IMR-90 (cell line): ENCODE measurements at regions not wholly inside any gene's neighbourhood (a gene's known extent, or its start where the extent isn't known, plus 50 kb on each side); places are given as distances from the start of the nearest gene placed in this dataset.

ENCODE experiments used
- ATAC-seq: fragments of 200-7000 bp; cut with Tn5 transposase; 2 replicates; pipeline ENCODE4 v1.9.1; 2020; ENCODE audit warnings: low read depth, mild to moderate bottlenecking, moderate library complexity
- BruUV-seq: library from RNA; stranded (reverse); fragments of 400-500 nt; replicated peaks from 2 replicates; lab custom pipeline; 2021; lab: Mats Ljungman, UMichigan
- CTCF ChIA-PET: fragments of 300-600 bp; formaldehyde crosslinking; extraction: SDS; loops from one replicate; lab custom pipeline; 2021; ENCODE audit warnings: antibody characterized with exemption; lab: Yijun Ruan, JAX
- POLR2A ChIA-PET: fragments of 300-600 bp; sonication (Branson Sonifier 250); formaldehyde crosslinking; loops from one replicate; lab custom pipeline; 2022; ENCODE audit warnings: antibody characterized with exemption; ENCODE audit not compliant: unreplicated experiment; lab: Charles Lee
- DNase-seq: peaks from one replicate; pipeline ENCODE4 v3.0.0; 2013
- H2AFZ ChIP-seq: replicated peaks from 2 replicates; pipeline ENCODE3; 2013; ENCODE audit warnings: low read length, mild to moderate bottlenecking; ENCODE audit not compliant: poor library complexity
- H2AK5ac ChIP-seq: 2 replicates; pipeline ENCODE4 v1.6.1; 2013; ENCODE audit warnings: low read depth, low read length, inconsistent platforms
- H2AK9ac ChIP-seq: replicated peaks from 2 replicates; pipeline ENCODE3; 2013; ENCODE audit warnings: mild to moderate bottlenecking, low read depth, low read length, moderate library complexity; ENCODE audit not compliant: poor library complexity
- H2BK120ac ChIP-seq: 2 replicates; pipeline ENCODE4 v1.6.1; 2013; ENCODE audit warnings: low read depth, low read length, inconsistent platforms
- H2BK15ac ChIP-seq: 3 replicates; pipeline ENCODE4 v1.6.1; 2013; ENCODE audit warnings: low read depth, low read length, inconsistent platforms
- H2BK20ac ChIP-seq: 2 replicates; pipeline ENCODE4 v1.6.1; 2013; ENCODE audit warnings: low read depth, mild to moderate bottlenecking, inconsistent platforms, low read length, moderate library complexity
- H2BK5ac ChIP-seq: 2 replicates; pipeline ENCODE4 v1.6.1; 2013; ENCODE audit warnings: mild to moderate bottlenecking, low read depth, low read length, inconsistent platforms; ENCODE audit not compliant: poor library complexity, severe bottlenecking
- H3K14ac ChIP-seq: replicated peaks from 2 replicates; pipeline ENCODE4 v1.6.1; 2013; ENCODE audit warnings: low read depth, low read length, inconsistent platforms
- H3K18ac ChIP-seq: 2 replicates; pipeline ENCODE4 v1.6.1; 2013; ENCODE audit warnings: low read depth, low read length, control low read depth
- H3K23ac ChIP-seq: 2 replicates; pipeline ENCODE4 v1.6.1; 2013; ENCODE audit warnings: low read depth, low read length, inconsistent platforms
- H3K27ac ChIP-seq: 2 replicates; pipeline ENCODE4 v1.5.1; 2013; ENCODE audit warnings: mild to moderate bottlenecking, control low read depth, low read length; ENCODE audit not compliant: insufficient read depth
- H3K27me3 ChIP-seq: 2 replicates; pipeline ENCODE4 v1.6.1; 2013; ENCODE audit warnings: low read length; ENCODE audit not compliant: control insufficient read depth, insufficient read depth
- H3K36me3 ChIP-seq: 2 replicates; pipeline ENCODE4 v1.6.1; 2013; ENCODE audit warnings: low read length, mixed read lengths; ENCODE audit not compliant: control insufficient read depth, insufficient read depth
- H3K4ac ChIP-seq: 2 replicates; pipeline ENCODE4 v1.6.1; 2013; ENCODE audit warnings: low read depth, low read length, inconsistent platforms
- H3K4me1 ChIP-seq: 2 replicates; pipeline ENCODE4 v1.6.1; 2013; ENCODE audit warnings: low read length, mixed read lengths; ENCODE audit not compliant: control insufficient read depth, insufficient read depth
- H3K4me2 ChIP-seq: 2 replicates; pipeline ENCODE4 v1.6.1; 2013; ENCODE audit warnings: low read depth, mild to moderate bottlenecking, control low read depth, low read length, moderate library complexity
- H3K4me3 ChIP-seq: 2 replicates; pipeline ENCODE4 v1.5.1; 2013; ENCODE audit warnings: low read depth, mild to moderate bottlenecking, control low read depth, low read length, moderate library complexity; ENCODE audit not compliant: insufficient read depth
- H3K56ac ChIP-seq: 2 replicates; pipeline ENCODE4 v1.6.1; 2013; ENCODE audit warnings: low read length, inconsistent platforms; ENCODE audit not compliant: insufficient read depth; ENCODE audit errors: extremely low read depth
- H3K79me1 ChIP-seq, 2 experiments: 2 replicates each; pipeline ENCODE4 v1.6.1; 2013; ENCODE audit warnings: low read length in 2 of 2, inconsistent platforms in 1 of 2, low read depth in 1 of 2
- H3K9ac ChIP-seq: 2 replicates; pipeline ENCODE4 v1.6.1; 2013; ENCODE audit warnings: low read depth, low read length, control low read depth
- H3K9me1 ChIP-seq: 2 replicates; pipeline ENCODE4 v1.6.1; 2013; ENCODE audit warnings: low read length, inconsistent platforms; ENCODE audit not compliant: insufficient read depth
- H3K9me3 ChIP-seq: 2 replicates; pipeline ENCODE4 v1.6.1; 2013; ENCODE audit warnings: low read length; ENCODE audit not compliant: control insufficient read depth, insufficient read depth
- H4K20me1 ChIP-seq: 2 replicates; pipeline ENCODE4 v1.6.1; 2013; ENCODE audit warnings: low read length, inconsistent platforms; ENCODE audit not compliant: insufficient read depth
- H4K5ac ChIP-seq: 2 replicates; pipeline ENCODE4 v1.6.1; 2013; ENCODE audit warnings: mild to moderate bottlenecking, low read depth, low read length, control low read depth
- H4K8ac ChIP-seq, 2 experiments: 2 replicates each; pipeline ENCODE4 v1.6.1; 2013; ENCODE audit warnings: low read depth in 2 of 2, low read length in 2 of 2, control low read depth in 1 of 2, inconsistent platforms in 1 of 2
- H4K91ac ChIP-seq: 2 replicates; pipeline ENCODE4 v1.6.1; 2013; ENCODE audit warnings: low read depth, low read length, inconsistent platforms; ENCODE audit not compliant: insufficient read depth
- FOS ChIP-seq: fragments of 150-350 bp; IDR thresholded peaks from 2 replicates; pipeline ENCODE4 v1.6.1; 2016; ENCODE audit warnings: low read depth, low read length
- MAFK ChIP-seq: IDR thresholded peaks from 2 replicates; pipeline ENCODE4 v1.6.1; 2012; ENCODE audit warnings: low read depth, low read length, improper control_type of control experiment
- MAZ ChIP-seq: IDR thresholded peaks from 2 replicates; pipeline ENCODE4 v1.6.1; 2012; ENCODE audit warnings: low read depth, mild to moderate bottlenecking, low read length, improper control_type of control experiment, moderate library complexity, borderline replicate concordance
- RAD21 ChIP-seq: IDR thresholded peaks from 2 replicates; pipeline ENCODE4 v1.6.1; 2012; ENCODE audit warnings: low read length, improper control_type of control experiment
- RCOR1 ChIP-seq: IDR thresholded peaks from 2 replicates; pipeline ENCODE4 v1.6.1; 2012; ENCODE audit warnings: mild to moderate bottlenecking, low read length, improper control_type of control experiment; ENCODE audit not compliant: insufficient replicate concordance
- RFX5 ChIP-seq: IDR thresholded peaks from 2 replicates; pipeline ENCODE4 v1.8.0; 2012; ENCODE audit warnings: low read depth, mild to moderate bottlenecking, low read length, moderate library complexity
- WGBS, 2 experiments: methylation state at CpG; one replicate each; pipeline versions ENCODE4 v1.1.5 to v1.1.7; 2013; ENCODE audit warnings: missing lambda C conversion rate in 2 of 2; ENCODE audit not compliant: insufficient read length in 1 of 2; ENCODE audit errors: extremely low coverage in 2 of 2; 5-methylcytosine and 5-hydroxymethylcytosine counted together
- dilution Hi-C: fragments of 300-500 bp; cut with HindIII; formaldehyde crosslinking; loops from one replicate; pipeline ENCODE4 v1.14.3; 2018; ENCODE audit warnings: low sequenced_read_pairs; ENCODE audit not compliant: unreplicated experiment
- in situ Hi-C: fragments of 300-500 bp; cut with MboI; formaldehyde crosslinking; loops from 3 replicates; pipeline ENCODE4 v1.14.3; 2019; ENCODE audit warnings: low sequenced_read_pairs, inconsistent platforms, mixed read lengths
- intact Hi-C: fragments of 100-400 bp; cut with micrococcal nuclease; formaldehyde crosslinking; loops from 2 replicates; pipeline ENCODE4 v1.10.0; 2022

DNA sequence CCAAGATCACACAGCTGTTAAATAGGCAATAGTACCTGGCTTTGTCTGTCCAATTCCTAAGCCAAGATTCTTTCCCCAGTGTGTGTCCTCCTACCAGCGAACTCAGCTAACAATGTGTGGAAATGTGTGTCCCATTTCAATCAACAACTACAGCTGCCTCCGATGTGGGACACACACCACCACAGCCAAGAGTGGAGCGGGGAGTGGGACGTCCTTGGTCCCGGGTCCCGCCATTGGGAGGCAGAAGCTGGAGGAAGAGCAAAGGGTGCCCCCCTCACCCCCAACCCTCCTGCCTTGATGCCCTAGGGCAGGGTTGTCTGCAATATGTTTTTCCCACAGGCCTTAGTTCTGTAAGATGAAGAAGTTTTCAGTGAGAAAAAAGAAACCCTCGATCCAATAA lies 265.4 kb upstream of the RAB4A start:
- H2AK5ac ChIP-seq: no peak overlapping the region
- H3K27me3 ChIP-seq: peaks cover 5% of the 10 kb centered on the region
- TF ChIP-seq MAZ (no peak), RCOR1 (no peak), RFX5 (no peak), RAD21 (no peak), MAFK (no peak), FOS (no peak)
- no peak overlapping the region for H2AK9ac ChIP-seq
- no peak overlapping the region for H3K4me2 ChIP-seq
- in situ Hi-C loops: no loop called here
- ATAC-seq: no peak
- no peak overlapping the region for H3K56ac ChIP-seq
- H3K36me3 ChIP-seq: no peaks in the 10 kb centered on the region
- H3K79me1 ChIP-seq: no peaks in the 10 kb centered on the region
- BruUV-seq: no TSS peak
- no peak overlapping the region for H2AFZ ChIP-seq
- no peak overlapping the region for H4K5ac ChIP-seq
- no CpG with 5 or more reads among the region's 7 CpGs for whole genome bisulfite sequencing, 2 experiments
- no peak overlapping the region for H3K14ac ChIP-seq
- H3K4ac ChIP-seq: no peak overlapping the region
- no peaks in the 10 kb centered on the region for H3K9me3 ChIP-seq
- intact Hi-C loops: no loop called here
- H3K4me1 ChIP-seq: peaks cover 1% of the 10 kb centered on the region; the same call in 1 of the 2 replicates
- H3K9me1 ChIP-seq: peaks cover 3% of the 10 kb centered on the region; the same call in 1 of the 2 replicates
- CTCF ChIA-PET: no interaction called here
- DNase-seq: no peak
- dilution Hi-C loops: no loop called here
- POLR2A ChIA-PET: no interaction called here
- H3K27ac ChIP-seq: no peak overlapping the region
- no peak overlapping the region for H3K9ac ChIP-seq
- H2BK120ac ChIP-seq: no peak overlapping the region
- H3K23ac ChIP-seq: no peak overlapping the region; the same call in 1 of the 2 replicates
- no peak overlapping the region for H3K4me3 ChIP-seq
- no peak overlapping the region for H2BK5ac ChIP-seq
- no peak overlapping the region for H4K8ac ChIP-seq
- no peaks in the 10 kb centered on the region for H4K20me1 ChIP-seq
- H2BK20ac ChIP-seq: no peak overlapping the region
- H2BK15ac ChIP-seq: no peak overlapping the region
- no peak overlapping the region for H4K91ac ChIP-seq
- H3K18ac ChIP-seq: no peak overlapping the region
